ENCODE measurements at regions not wholly inside any gene's neighbourhood (a gene's known extent, or its start where the extent isn't known, plus 50 kb on each side); places are given as distances from the start of the nearest gene placed in this dataset.

DNA sequence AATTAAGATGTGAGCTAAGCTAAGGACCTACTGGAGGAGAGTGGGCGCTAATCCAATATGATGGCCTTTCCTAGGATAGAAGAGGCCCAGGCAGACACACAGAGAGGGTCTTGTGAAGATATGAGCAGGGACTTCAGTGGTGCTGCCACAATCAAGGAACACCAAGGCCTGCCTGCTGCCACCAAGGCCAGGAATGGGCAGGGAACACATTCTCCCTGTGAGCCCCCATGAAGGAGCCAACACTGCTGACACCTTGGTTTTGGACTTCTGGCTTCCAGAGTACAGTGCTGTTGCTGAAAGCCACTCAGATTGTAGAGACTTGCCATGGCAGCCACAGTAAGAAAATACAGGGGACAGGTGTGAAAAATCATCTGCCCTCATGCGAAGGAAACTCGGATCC, 73.1 kb upstream of the IRX1 start:
- TF ChIP-seq CTCF (IDR thresholded peaks at IDR 0.05) = no peak
- no peak for TF ChIP-seq ZFX (IDR thresholded peaks at IDR 0.05; ENCODE audit: borderline replicate concordance)
